ENCODE measurements at regions not wholly inside any gene's neighbourhood (a gene's known extent, or its start where the extent isn't known, plus 50 kb on each side); places are given as distances from the start of the nearest gene placed in this dataset.

GRCh38 chr3:189118896-189119295 is 52.9 kb upstream of the TPRG1 start:
- no peak for DNase-seq

- DNase-seq = no peak
Measured at GRCh38 chr3:189119950-189120349, 51.8 kb upstream of the TPRG1 start.

DNA sequence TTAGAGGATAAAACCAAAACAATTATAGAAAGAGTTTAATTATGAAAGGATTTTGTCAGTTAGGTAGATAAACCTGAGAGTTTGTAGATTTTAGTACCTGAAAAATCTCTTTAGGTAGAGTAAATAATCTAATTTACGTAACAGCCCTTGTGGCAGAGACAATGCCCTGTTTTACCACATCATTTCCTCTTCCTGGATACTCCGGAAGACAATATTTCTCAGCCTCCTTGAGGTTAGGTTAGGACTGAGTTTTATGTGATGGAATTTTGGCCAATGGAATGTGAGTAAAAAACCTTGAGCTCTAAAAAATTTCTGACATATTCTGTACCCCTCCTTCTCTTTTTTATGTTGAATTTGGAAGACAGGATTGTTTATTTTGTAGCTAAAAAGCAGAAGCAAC is 50.7 kb upstream of the TPRG1 start:
- DNase-seq = no peak

All from stimulated activated CD4-positive, alpha-beta T cell treated with anti-CD3 and anti-CD28 coated beads, Interleukin-1b, Interleukin-23, amount 100 ng/mL, for 48 hours (primary cell).